M059J (cell line): ENCODE measurements at regions not wholly inside any gene's neighbourhood (a gene's known extent, or its start where the extent isn't known, plus 50 kb on each side); places are given as distances from the start of the nearest gene placed in this dataset.

Experiments
- DNase-seq: peaks from one replicate; pipeline ENCODE4 v3.0.0-alpha.2; 2012; ENCODE audit warnings: low read depth

GRCh38 chr4:57689693-57690205 is 579.6 kb upstream of the IGFBP7 start:
- DNase-seq: no peak

- DNase-seq: no peak
Observed at GRCh38 chr4:57682275-57682674, 572.1 kb upstream of the IGFBP7 start.

GRCh38 chr4:57679969-57680368 is 569.8 kb upstream of the IGFBP7 start:
- DNase-seq: no peak

GRCh38 chr4:57676394-57676793 is 566.2 kb upstream of the IGFBP7 start:
- no peak for DNase-seq

- no peak for DNase-seq
Observed at GRCh38 chr4:57672846-57673433, 562.8 kb upstream of the IGFBP7 start.

- DNase-seq: no peak
Observed at GRCh38 chr4:57668621-57669020, 558.4 kb upstream of the IGFBP7 start.

GRCh38 chr4:57665806-57666205 is 555.6 kb upstream of the IGFBP7 start:
- no peak for DNase-seq

- DNase-seq: no peak
Observed at GRCh38 chr4:57661517-57662090, 551.4 kb upstream of the IGFBP7 start.

- no peak for DNase-seq
Observed at GRCh38 chr4:57658673-57659072, 548.5 kb upstream of the IGFBP7 start.

- no peak for DNase-seq
Observed at GRCh38 chr4:57658188-57658587, 548.0 kb upstream of the IGFBP7 start.

- DNase-seq: no peak
Observed at GRCh38 chr4:57655342-57655741, 545.2 kb upstream of the IGFBP7 start.

GRCh38 chr4:57652779-57653178 is 542.6 kb upstream of the IGFBP7 start:
- no peak for DNase-seq

- DNase-seq: no peak
Observed at GRCh38 chr4:57640391-57641100, 530.4 kb upstream of the IGFBP7 start.

- DNase-seq: no peak
Observed at GRCh38 chr4:57639561-57640382, 529.6 kb upstream of the IGFBP7 start.

- no peak for DNase-seq
Observed at GRCh38 chr4:57635910-57636309, 525.7 kb upstream of the IGFBP7 start.

GRCh38 chr4:57633212-57633859 is 523.2 kb upstream of the IGFBP7 start:
- no peak for DNase-seq

- DNase-seq: no peak
Observed at GRCh38 chr4:57632564-57632963, 522.4 kb upstream of the IGFBP7 start.

GRCh38 chr4:57631147-57631546 is 521.0 kb upstream of the IGFBP7 start:
- no peak for DNase-seq

GRCh38 chr4:57628004-57628403 is 517.8 kb upstream of the IGFBP7 start:
- no peak for DNase-seq

- DNase-seq: no peak
Observed at GRCh38 chr4:57614257-57614932, 504.2 kb upstream of the IGFBP7 start.

- no peak for DNase-seq
Observed at GRCh38 chr4:57612279-57612678, 502.1 kb upstream of the IGFBP7 start.
